DMS53 (cell line): ENCODE measurements at regions not wholly inside any gene's neighbourhood (a gene's known extent, or its start where the extent isn't known, plus 50 kb on each side); places are given as distances from the start of the nearest gene placed in this dataset.
"Not testable (repeated sequence)": the region's sequence is repeated elsewhere in the genome, so short reads cannot be mapped to it uniquely, and the experiment has no call there.

Experiments used
- DNase-seq: peaks from one replicate; lab custom pipeline; 2025; lab: John Stamatoyannopoulos, UW

DNA sequence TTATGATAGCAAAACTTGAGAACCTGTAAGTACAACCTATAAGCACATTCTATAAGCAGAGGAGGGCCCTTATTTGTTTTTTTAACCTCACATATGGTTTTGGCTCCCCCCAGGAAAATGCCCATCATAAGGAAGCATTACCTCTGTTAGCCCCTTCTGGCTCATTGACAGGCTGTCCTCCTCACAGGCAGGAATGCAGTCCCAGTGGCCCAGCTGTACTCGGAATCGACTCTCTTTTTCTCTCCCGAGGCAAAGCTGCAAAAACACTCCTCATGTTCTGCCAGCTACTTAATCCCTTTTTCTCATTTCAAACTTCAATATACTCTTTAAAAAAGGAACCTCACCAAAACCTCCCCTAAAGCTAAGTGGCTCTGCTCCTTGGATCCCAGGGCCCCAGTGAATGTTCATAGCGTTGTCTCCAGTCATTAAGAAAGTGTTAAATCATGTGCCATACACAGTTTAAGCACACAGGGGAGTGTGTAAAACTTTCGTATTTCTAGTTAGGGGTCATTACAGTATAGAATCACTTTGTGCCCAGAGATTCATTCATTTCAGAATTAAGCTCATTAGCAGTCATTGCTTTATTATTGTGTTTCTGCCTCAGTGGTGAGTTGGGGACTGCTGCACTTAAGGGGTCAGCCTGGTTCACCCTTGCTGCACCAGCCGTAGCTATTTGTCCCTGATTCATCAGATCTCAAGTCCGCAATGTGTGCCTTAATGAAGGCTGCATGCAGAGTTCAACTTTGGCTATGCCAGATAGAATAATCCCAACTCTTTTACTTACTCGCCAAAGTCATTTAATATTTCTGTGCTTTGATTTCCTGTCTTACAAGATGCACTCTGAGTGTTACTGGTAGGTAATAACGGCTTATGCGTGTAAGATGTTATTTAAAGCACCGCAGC is 57.6 kb downstream of the JRKL start:
- DNase-seq, result no peak

DNA sequence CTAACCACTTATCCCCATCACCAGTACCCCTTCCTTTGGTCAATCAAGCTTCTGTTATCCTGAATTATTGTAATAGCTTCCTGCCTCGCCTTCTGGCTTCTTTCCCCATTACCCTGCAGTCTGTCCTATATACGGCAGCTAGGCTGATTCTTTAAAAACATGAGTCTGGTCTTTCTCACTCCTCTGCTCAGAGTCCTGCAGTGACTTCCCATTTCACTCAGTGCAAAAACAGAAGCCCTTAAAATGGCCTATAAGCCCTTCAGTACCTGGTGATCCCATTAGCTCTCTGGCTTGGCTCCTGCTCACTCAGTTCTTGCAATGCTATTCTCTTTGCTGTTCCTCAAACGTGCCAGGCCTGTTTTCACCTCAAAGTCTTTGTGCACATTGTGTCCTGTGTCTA is 58.4 kb downstream of the JRKL start:
- DNase-seq, result no peak

DNA sequence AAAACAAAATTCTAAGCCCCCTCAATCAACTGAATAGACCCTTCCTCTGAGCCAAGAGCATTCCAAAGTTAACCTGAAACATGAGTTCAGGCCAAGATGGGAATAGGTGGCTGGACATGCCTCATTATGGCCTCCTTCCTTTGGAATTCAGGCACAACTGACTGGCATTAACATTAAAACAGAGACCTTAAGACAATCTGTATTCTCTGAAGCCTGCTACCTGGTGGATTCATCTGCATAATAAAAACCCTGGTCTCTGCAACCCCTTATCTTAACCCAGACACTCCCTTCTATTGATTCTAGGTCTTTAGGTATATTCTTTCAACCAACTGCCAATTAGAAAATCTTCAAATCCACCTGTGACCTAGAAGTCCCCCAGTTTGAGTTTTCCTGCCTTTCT is 66.3 kb downstream of the JRKL start:
- no peak for DNase-seq

DNA sequence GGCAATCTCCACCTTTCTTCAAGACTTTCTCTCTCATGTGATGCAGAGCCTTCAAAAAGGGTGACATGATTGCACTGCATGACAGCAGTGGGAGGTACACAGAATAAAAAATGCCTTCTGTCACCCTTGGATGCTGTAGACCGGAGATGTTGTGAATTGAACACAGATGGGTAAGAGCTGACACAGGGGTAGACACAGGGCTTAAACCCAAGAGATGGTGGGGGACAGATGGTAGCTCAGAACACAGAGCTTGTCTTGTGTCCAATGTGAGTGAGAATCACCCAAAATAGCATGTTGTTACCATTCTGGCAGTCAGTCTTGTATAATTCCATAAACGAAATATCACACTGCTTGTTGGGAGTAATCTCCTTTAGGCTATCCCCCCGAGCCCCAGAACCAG is 69.9 kb downstream of the JRKL start:
- no peak for DNase-seq

DNA sequence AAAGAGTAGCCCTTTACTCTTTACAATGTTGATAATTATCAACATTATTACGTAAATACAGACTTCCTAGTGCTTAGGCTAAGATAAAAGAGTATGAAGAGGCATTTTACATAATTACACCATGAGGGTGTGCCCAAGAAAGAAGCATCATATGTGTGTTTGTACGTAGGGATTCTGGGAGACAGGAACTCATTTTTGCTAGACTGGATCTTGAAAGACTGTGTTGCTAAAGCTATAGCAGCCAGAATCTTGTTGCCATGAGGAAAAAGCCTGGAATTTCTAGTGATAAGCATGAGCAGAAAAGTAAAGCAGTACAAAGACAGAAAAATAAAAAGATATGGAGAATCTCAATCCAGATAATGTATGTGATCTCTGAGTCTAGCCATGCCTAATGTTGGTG is 72.1 kb downstream of the JRKL start:
- no peak for DNase-seq

DNA sequence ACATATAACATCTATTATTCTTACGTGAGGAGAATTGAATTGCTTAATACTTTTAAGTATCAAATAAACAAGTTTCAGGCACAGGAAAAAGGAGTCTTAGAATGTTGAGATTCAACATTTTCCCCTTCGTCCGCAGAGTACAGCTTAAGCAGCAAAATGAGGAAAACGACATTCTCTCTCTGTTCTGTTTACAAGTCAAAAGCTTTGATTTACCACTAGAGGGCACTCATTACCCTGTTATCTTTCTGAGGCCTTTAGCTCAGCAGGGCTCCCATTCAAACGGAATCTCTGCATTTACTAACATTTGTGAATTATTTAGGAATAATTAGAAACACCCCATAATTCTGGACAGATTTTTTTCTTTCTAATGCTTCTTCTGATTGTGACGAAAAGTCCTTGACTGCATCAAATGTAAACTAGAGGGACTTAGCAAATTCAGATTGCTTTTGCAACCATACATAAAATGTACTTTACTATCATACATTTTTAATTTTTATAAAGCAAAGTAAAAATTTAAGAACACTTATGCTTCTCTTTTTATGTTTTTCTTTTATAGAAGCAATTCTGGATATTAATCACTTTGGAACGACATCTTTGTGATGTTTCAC is 75.0 kb downstream of the JRKL start:
- DNase-seq, result peak; percentile 95

DNA sequence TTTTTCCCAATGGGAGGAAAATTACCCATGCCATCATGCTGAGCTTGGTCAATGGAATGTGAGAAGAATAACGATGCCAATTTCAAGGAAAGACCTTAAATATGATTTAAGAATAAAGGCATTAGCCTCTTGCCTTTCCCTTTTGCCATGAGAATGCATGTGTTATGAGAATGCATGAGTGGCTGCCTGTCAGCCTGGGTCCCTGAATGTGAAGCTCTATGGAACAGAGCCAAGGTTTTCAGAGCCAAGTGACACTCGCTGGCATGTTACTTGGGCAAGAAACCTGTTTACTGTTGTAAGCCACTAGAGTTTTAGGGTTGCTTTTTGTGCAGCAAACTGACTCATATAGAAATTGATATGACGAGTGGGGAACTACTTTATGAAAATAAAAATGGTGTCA is 75.7 kb downstream of the JRKL start:
- DNase-seq, result peak; percentile 16

DNA sequence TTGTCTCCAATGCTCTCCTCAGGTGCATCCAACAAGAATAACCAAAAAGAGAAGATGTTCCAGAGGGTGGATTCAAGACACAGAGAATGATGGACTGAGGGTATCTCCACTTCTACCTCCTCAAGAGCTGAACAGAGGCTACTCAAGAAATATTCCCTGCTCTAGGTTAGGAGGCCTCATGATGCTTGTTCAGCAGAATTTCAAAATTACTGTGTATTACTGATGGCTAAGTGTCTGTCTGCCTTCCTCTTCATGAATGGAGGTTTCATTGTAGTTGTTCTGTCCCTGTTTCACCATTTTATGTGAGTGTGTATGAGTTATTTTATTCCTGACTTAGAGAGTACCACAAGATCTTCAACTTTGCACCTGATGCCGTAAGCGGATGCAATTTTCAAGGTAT is 76.8 kb downstream of the JRKL start:
- no peak for DNase-seq

DNA sequence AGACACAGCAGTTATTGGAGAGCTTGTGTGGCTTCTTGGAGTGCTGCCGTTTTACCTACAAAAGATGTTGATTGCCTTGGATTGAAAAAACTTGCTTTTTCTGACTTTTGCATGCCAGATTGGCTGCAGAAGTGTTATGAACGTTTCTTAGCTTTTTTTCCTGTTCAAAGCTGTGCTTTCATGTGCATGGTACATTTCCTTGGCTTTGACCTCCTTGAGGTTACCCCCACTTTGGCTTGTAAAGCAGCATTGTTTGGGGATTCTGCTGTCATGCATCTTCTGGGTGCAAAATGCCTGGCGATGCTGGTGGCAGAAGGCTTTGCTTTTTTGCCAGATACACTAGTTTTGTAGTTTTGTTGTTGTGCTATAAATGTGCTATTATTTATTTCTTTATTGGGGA is 80.0 kb downstream of the JRKL start:
- DNase-seq, result no peak

DNA sequence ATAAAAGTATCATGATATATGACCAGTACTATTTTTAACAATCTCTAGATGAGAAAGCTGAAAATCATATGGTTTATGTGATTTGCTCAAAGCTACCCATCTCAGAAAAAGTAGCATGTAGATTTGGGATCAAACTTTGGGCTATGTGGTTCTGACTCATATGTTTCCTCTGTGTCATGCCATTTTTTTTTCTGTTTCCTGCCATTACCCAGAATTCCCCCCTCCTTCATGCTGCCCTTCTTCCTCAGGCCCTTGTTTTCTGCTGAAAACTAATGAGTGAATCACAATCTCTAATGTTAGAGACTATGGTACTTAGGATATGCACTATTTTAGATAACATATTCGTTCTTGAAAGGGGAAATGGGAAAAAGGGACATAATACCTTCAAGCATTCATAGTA is 80.7 kb downstream of the JRKL start:
- no peak for DNase-seq

DNA sequence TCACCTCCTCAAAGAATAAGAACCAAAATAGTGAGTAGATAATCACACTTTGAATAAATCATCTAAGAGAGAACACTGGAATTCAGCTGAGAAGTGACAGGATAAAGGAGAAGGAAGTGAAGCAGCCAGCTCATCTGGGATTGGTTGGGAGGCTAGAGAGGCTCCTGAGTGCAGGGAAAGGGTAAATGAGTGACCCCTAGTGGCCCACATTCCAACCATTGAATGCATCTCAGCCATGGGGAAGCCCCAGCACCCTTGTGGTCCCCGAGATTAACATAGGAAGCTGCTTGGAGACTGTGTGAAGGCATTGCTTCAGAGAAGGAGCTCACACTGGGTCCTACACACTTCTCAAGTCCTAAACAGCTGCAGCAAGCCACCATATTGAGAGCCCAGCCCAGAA is 82.3 kb downstream of the JRKL start:
- peak; percentile 17 for DNase-seq

DNA sequence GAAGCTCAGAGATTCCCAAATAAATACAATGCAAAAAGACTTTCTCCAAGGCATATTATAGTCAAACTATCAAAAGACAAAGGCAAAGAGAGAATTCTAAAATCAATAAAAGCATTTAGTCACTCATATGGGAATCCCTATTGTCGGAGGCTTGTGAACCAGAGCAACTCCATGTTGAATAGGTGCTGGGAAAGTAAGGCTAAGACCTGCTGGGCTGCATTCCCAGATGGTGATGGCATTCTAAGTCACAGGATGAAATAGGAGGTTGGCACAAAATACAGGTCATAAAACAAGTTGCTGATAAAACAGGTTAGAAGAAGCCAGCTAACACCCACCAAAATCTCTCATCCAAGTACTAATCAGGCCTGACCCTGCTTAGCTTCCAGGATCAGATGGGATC is 84.5 kb downstream of the JRKL start:
- DNase-seq, result no peak

DNA sequence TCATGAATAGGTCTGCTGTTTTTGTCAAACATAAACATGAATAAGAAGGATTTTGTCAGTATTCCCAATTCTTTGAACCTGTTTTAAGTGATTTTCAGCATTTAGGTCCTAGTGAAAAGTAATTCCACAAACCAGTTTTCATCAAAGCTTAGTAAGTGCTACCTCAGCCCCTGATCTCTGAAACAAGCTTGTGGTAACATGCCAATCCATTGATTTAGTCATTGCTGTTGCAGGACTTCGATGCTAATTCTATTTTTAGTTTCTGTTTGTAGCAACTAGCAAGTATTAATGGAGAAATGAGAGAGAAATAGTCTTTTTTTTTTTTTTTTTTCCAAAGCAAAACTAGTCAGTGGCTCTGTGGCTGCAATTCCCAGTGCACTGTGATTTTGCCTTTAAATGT is 91.4 kb downstream of the JRKL start:
- DNase-seq, result no peak

DNA sequence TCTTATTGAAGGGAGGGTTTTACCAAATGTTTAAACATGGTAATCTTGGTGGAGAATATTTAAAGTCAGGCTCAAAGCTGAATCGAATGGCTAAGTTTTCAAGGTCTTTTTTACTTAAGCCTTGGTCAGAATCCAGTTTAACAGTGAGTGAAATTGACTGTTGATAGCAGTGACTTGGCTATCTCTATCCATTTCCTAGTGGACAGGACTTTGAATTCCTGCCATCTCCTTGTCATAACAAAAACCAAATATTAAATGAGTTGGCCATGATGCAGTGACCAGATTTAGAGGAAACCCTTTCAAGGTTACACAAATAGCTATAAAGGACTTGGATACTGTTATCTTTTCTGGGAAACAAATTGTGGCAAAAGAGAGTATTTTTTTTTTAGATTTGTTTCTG is 92.0 kb downstream of the JRKL start:
- no peak for DNase-seq

DNA sequence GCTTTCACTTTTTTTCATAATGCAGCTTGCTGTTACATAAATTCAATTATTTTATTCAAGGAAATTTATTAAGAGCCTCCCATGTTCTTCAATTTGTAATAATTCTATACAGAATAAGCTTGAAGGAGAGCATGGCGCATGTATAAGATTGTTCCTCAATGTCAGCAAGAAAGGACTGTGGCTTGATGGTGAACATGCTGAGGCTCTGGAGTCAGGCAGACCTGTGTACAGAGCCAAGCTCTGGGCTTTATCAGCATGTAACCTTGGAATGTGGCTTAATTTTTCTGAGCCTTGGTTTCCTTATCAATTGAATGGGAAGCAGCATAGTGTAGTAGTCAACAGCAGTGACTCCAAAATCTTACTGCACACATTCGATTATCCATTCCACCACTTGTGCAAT is 92.4 kb downstream of the JRKL start:
- DNase-seq, result no peak

DNA sequence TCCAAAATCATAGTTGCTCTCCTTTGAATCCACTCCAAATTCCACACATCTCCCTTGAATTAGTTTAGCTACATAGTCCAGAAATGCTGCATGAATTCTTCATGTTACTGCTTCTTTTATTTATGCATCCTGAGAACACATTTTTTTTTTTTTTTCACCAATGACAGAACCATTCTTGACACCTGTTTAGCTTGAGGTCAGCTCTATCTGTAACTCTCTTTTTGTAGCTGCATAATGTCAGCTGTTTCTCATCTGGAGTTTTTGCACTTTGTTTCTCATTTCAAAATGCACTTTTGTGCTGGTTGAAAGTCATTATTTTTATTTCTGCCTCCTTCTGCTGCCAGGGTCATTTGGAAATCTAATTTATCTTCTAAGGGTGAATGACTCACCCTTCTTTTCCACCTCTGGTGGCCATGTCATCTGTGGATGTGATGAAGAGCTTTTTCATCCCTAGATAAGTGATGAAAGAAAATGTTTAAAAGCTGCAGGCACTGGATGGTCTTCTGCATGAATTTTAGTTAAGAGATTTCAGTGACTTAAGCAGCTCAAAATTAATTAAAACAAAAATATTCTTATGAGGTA is 93.7 kb downstream of the JRKL start:
- DNase-seq, result no peak

DNA sequence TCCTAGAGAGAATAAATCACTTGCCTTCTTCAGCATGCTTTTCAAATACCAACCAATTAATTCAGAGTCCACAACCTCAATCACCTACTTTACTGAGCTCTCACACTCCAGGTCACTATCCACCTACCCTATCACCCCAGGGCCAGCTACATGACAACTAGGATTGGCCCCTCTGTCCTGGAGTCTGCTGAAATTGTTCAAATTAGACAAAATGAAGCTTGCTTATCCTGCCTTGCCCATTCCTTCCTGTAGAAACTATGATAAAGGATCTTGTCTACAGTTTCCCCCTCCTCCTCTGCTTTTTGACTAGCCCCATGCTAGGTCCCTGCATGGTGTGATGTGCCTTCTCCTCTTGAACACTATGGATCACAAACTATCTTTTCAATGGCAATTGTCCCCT is 94.5 kb downstream of the JRKL start:
- no peak for DNase-seq

DNA sequence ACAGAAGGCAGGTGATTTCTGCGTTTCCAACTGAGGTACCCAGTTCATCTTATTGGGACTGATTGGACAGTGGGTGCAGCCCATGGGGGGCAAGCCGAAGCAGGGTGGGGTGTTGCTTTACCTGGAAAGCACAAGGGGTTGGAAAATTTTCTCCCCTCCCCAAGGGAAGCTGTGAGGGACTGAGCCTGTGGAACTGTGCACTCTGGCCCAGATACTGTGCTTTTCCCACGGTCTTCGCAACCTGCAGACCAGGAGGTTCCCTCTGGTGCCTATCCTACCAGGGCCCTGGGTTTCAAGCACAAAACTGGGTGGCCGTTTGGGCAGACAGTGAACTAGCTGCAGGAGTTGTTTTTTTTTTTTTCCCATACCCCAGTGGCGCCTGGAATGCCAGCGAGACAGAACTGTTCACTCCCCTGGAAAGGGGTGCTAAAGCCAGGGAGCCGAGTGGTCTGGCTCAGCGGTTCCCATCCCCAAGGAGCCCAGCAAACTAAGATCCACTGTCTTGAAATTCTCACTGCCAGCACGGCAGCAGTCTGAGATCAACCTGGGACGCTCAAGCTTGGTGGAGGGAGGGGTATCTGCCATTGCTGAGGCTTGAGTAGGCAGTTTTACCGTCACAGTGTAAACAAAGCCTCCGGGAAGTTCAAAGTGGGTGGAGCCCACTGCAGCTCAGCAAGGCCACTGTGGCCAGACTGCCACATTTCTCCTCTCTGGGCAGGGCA is 97.2 kb downstream of the JRKL start:
- DNase-seq, result peak; percentile 84

DNA sequence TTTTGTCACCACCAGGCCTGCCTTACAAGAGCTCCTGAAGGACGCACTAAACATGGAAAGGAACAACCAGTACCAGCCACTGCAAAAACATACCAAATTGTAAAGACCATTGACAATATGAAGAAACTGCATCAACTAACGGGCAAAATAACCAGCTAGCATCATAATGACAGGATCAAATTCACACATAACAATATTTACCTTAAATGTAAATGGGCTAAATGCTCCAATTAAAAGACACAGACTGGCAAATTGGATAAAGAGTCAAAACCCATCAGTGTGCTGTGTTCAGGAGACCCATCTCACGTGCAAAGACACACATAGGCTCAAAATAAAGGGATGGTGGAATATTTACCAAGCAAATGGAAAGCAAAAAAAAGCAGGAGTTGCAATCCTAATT is 99.1 kb downstream of the JRKL start:
- DNase-seq, result not testable (repeated sequence)

DNA sequence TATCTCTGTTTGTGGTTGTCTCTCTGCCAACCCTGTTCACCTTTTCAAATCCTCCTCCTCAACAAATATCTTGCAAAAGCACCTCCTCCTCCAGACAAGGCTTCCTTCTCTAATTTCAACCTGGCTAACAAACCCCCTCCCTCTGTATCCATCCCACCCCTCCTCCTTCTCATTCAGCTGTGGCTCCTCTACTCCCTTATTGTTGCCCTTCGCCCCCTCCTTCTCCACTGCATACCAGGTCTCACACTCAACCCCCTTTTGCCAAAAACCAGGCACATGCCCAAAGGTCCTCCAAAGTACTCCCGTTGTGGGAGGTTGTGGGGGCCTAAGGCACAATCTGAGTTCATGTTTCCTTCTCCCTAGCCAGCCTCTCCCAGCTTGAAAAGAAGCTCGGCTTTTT is 110.6 kb downstream of the JRKL start:
- no peak for DNase-seq

DNA sequence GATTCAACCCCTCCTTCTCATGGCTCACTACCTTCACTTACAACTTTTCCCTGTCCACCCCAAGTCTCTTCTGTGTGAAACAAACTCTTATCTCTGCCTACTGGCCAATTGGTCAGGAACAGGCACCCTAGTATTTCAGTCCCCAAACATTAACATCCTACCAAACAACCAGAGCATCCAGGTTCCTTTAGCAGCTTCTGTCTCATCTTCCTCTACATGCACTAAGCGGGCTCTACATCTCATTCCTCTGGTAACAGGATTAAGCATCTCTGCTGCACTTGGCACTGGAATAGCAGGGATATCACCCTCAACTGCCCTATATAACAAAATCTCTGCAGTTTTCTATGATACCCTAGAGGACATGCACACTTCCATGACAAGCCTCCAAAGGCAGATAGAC is 116.2 kb downstream of the JRKL start:
- no peak for DNase-seq

DNA sequence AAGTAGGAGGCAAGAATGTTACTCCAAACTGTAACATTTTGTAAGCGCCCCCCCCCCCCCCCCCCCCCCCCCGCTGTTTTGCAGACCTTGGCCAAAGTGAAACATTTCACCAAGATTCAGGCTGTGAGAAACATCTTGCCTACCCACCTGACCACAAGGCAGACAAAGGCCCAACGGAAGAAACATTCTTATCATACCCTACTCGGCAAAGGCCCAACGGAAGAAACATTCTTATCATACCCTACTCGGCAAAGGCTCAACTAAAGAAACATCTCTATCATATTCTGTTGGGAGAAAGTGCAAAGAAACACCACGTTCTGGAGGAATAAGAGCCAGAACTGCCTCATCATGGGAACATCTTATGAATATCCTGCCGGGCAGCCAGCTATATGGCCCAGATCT is 117.1 kb downstream of the JRKL start:
- DNase-seq, result no peak

DNA sequence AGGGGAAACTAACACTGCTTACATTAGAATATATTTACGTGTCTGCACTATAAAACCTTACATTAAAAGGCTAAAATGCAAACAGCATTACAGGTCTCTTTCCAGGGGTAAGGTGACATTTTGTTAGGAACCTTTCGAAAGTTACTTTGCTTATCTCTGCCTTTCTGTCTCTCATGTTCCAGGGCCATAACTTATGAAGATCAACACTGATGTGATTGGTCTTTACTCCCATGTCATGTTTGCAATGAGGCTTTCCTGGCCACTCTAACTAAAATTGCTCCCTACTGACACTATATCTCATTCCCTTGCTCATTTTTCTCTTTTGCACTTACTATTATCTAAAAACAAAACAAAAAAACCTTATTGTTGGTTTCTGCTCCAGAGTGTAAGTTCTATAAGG is 119.0 kb downstream of the JRKL start:
- DNase-seq, result no peak
